Stomach (tissue), 4 donors: ENCODE measurements at regions not wholly inside any gene's neighbourhood (a gene's known extent, or its start where the extent isn't known, plus 50 kb on each side); places are given as distances from the start of the nearest gene placed in this dataset.

Source experiments
- POLR2A ChIP-seq, 4 donors: fragments of 450-650 bp; IDR thresholded peaks; one replicate each; pipeline ENCODE4 v1.6.1; 2016; ENCODE audit warnings: antibody characterized with exemption in 4 of 4, control low read depth in 2 of 4, mild to moderate bottlenecking in 1 of 4, moderate library complexity in 1 of 4
- TF ChIP-seq, protein P1 (sequence below), 7 experiments: fragments of 450-650 bp in 4 of 7; fragments of 200-600 bp in 3 of 7; sonication (generic) in 3 of 7; IDR thresholded peaks; one replicate each; pipeline ENCODE4 v1.5.1; 2016 to 2019; ENCODE audit warnings: antibody characterized with exemption in 7 of 7, control low read depth in 2 of 7, mild to moderate bottlenecking in 1 of 7

DNA sequence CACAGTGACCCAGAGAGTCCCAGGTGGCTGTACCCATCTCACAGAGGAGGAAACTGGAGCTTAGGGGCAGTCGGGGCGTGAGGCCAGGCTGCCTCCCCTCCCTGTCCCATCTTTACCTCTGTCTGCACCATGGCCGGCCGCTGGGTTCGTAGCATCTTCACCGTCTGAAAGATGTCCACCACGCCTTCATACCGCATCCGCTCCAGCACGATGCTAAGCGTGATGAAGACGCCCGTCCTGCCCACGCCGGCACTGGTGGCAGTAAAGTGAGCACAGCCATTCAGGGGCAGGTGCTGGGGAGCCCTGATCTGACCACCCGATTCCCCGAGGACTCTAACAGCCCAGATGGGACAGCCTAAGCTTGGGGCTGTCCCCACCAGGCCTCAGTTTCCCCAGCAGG is 132.8 kb downstream of the PTPRS start:
- TF ChIP-seq, protein P1, sequence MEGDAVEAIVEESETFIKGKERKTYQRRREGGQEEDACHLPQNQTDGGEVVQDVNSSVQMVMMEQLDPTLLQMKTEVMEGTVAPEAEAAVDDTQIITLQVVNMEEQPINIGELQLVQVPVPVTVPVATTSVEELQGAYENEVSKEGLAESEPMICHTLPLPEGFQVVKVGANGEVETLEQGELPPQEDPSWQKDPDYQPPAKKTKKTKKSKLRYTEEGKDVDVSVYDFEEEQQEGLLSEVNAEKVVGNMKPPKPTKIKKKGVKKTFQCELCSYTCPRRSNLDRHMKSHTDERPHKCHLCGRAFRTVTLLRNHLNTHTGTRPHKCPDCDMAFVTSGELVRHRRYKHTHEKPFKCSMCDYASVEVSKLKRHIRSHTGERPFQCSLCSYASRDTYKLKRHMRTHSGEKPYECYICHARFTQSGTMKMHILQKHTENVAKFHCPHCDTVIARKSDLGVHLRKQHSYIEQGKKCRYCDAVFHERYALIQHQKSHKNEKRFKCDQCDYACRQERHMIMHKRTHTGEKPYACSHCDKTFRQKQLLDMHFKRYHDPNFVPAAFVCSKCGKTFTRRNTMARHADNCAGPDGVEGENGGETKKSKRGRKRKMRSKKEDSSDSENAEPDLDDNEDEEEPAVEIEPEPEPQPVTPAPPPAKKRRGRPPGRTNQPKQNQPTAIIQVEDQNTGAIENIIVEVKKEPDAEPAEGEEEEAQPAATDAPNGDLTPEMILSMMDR (IDR thresholded peaks at IDR 0.05), result no peak
- no peak for TF ChIP-seq POLR2A (IDR thresholded peaks at IDR 0.05)
